ENCODE measurements at regions not wholly inside any gene's neighbourhood (a gene's known extent, or its start where the extent isn't known, plus 50 kb on each side); places are given as distances from the start of the nearest gene placed in this dataset.

DNA sequence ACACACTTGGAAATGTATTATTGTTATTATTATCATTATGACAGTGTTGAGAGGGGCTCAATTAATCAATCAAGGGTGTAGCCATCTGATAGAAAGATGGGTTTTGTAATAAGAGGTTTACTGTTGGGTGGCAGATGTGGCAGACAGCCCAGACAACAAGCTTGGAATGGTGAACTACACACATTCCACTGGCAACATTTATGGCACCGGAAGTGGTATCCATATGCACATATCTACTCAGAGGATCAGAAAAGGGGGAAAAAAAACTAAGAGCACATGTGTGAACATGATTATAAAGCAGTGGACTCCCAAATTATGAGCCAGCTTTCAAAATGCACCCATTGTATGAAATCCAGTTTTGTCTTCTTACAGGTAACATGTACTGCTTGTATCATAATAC lies 125.9 kb upstream of the ARX start:
- no peak for TF ChIP-seq POLR2A (IDR thresholded peaks at IDR 0.05)
- TF ChIP-seq, protein P1, sequence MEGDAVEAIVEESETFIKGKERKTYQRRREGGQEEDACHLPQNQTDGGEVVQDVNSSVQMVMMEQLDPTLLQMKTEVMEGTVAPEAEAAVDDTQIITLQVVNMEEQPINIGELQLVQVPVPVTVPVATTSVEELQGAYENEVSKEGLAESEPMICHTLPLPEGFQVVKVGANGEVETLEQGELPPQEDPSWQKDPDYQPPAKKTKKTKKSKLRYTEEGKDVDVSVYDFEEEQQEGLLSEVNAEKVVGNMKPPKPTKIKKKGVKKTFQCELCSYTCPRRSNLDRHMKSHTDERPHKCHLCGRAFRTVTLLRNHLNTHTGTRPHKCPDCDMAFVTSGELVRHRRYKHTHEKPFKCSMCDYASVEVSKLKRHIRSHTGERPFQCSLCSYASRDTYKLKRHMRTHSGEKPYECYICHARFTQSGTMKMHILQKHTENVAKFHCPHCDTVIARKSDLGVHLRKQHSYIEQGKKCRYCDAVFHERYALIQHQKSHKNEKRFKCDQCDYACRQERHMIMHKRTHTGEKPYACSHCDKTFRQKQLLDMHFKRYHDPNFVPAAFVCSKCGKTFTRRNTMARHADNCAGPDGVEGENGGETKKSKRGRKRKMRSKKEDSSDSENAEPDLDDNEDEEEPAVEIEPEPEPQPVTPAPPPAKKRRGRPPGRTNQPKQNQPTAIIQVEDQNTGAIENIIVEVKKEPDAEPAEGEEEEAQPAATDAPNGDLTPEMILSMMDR (IDR thresholded peaks at IDR 0.05), result no peak
